ENCODE measurements at regions not wholly inside any gene's neighbourhood (a gene's known extent, or its start where the extent isn't known, plus 50 kb on each side); places are given as distances from the start of the nearest gene placed in this dataset.

DNA sequence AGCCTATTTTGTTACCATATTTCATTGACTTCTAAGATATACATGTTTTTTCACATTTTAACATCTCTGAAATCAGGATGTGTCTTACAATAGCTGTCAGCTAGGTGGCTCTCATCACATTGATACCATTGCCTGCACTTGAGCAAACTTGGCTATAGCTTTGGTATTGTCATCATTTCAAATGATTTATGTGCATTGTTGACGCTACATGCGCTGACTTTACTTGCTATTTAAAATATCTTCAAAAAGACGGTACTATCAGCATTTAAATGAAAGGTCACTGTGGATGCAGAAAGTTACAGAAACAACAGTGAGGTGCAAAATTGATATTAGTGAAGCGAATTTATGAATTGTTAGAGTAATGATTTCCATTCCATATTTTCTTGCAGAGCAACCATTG, 54.0 kb upstream of the ABHD2 start:
- TF ChIP-seq, protein P1, sequence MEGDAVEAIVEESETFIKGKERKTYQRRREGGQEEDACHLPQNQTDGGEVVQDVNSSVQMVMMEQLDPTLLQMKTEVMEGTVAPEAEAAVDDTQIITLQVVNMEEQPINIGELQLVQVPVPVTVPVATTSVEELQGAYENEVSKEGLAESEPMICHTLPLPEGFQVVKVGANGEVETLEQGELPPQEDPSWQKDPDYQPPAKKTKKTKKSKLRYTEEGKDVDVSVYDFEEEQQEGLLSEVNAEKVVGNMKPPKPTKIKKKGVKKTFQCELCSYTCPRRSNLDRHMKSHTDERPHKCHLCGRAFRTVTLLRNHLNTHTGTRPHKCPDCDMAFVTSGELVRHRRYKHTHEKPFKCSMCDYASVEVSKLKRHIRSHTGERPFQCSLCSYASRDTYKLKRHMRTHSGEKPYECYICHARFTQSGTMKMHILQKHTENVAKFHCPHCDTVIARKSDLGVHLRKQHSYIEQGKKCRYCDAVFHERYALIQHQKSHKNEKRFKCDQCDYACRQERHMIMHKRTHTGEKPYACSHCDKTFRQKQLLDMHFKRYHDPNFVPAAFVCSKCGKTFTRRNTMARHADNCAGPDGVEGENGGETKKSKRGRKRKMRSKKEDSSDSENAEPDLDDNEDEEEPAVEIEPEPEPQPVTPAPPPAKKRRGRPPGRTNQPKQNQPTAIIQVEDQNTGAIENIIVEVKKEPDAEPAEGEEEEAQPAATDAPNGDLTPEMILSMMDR (conservative IDR thresholded peaks at IDR 0.05 in 1 of 2, IDR thresholded peaks at IDR 0.05 in 1 of 2; ENCODE audit: low read depth in 1 of 2, low read length in 2 of 2) = peak; percentile 23 to 56
- no peak for TF ChIP-seq EZH2 (IDR thresholded peaks at IDR 0.05; ENCODE audit: low read length, missing control alignments)
